ENCODE measurements at regions not wholly inside any gene's neighbourhood (a gene's known extent, or its start where the extent isn't known, plus 50 kb on each side); places are given as distances from the start of the nearest gene placed in this dataset.
A peak's percentile ranks its signal among the peaks of the same experiment; 100 is the strongest.

GRCh38 chr1:167158111-167158812 is 62.4 kb upstream of the POU2F1 start:
- no peak for TF ChIP-seq POLR2A (IDR thresholded peaks at IDR 0.05)
- TF ChIP-seq, protein P1, sequence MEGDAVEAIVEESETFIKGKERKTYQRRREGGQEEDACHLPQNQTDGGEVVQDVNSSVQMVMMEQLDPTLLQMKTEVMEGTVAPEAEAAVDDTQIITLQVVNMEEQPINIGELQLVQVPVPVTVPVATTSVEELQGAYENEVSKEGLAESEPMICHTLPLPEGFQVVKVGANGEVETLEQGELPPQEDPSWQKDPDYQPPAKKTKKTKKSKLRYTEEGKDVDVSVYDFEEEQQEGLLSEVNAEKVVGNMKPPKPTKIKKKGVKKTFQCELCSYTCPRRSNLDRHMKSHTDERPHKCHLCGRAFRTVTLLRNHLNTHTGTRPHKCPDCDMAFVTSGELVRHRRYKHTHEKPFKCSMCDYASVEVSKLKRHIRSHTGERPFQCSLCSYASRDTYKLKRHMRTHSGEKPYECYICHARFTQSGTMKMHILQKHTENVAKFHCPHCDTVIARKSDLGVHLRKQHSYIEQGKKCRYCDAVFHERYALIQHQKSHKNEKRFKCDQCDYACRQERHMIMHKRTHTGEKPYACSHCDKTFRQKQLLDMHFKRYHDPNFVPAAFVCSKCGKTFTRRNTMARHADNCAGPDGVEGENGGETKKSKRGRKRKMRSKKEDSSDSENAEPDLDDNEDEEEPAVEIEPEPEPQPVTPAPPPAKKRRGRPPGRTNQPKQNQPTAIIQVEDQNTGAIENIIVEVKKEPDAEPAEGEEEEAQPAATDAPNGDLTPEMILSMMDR (IDR thresholded peaks at IDR 0.05 in 4 of 5, conservative IDR thresholded peaks at IDR 0.05 in 1 of 5) = no peak
- ATAC-seq = no peak
- Histone ChIP-seq H3K27ac (peak overlapping the region in 1 of 4 donors; percentile 63), H3K4me1 (peaks cover 0 to 27% of the 10 kb centered on the region in 2 donors), H3K27me3 (no peaks in the 10 kb centered on the region), H3K36me3 (no peaks in the 10 kb centered on the region), H3K9me3 (no peaks in the 10 kb centered on the region), H3K4me3 (no peak overlapping the region)
- intact Hi-C loops (cut with DNase I; ENCODE audit: low total_unique reads) = no loop called here
- DNase-seq = no peak
- in situ Hi-C loops (cut with MboI; ENCODE audit: low sequenced_read_pairs in 4 of 4) = no loop called here

- Histone ChIP-seq H3K9me3 (no peaks in the 10 kb centered on the region), H3K36me3 (no peaks in the 10 kb centered on the region), H3K27me3 (no peaks in the 10 kb centered on the region), H3K4me3 (no peak overlapping the region), H3K4me1 (peaks cover 0 to 30% of the 10 kb centered on the region in 2 donors), H3K27ac (peak overlapping the region in 1 of 4 donors; percentile 63)
- ATAC-seq = no peak
- in situ Hi-C loops (cut with MboI; ENCODE audit: low sequenced_read_pairs in 4 of 4) (no loop called here), intact Hi-C loops (cut with DNase I; ENCODE audit: low total_unique reads) (no loop called here)
- no peak for TF ChIP-seq POLR2A (IDR thresholded peaks at IDR 0.05)
- TF ChIP-seq, protein P1 (IDR thresholded peaks at IDR 0.05 in 4 of 5, conservative IDR thresholded peaks at IDR 0.05 in 1 of 5) = no peak
- DNase-seq = no peak
Observed at GRCh38 chr1:167158813-167159275, 61.8 kb upstream of the POU2F1 start.

- intact Hi-C loops (cut with DNase I; ENCODE audit: low total_unique reads) = no loop called here
Observed at GRCh38 chr1:167159782-167160181, 60.9 kb upstream of the POU2F1 start.

GRCh38 chr1:167161242-167161641 is 59.4 kb upstream of the POU2F1 start:
- intact Hi-C loops (cut with DNase I; ENCODE audit: low total_unique reads) (no loop called here), in situ Hi-C loops (cut with MboI; ENCODE audit: low sequenced_read_pairs in 4 of 4) (no loop called here)
- Histone ChIP-seq H3K36me3 (no peaks in the 10 kb centered on the region), H3K27me3 (no peaks in the 10 kb centered on the region), H3K4me1 (peaks cover 0 to 30% of the 10 kb centered on the region in 2 donors), H3K9me3 (no peaks in the 10 kb centered on the region), H3K27ac (no peak overlapping the region), H3K4me3 (no peak overlapping the region)
- DNase-seq (no peak), ATAC-seq (no peak)
- TF ChIP-seq, protein P1 (IDR thresholded peaks at IDR 0.05 in 4 of 5, conservative IDR thresholded peaks at IDR 0.05 in 1 of 5) = no peak
- no peak for TF ChIP-seq POLR2A (IDR thresholded peaks at IDR 0.05)

More at GRCh38 chr1:167159782-167160181, 60.9 kb upstream of the POU2F1 start:
- Histone ChIP-seq H3K4me1 (peaks cover 0 to 30% of the 10 kb centered on the region in 2 donors), H3K4me3 (no peak overlapping the region), H3K36me3 (no peaks in the 10 kb centered on the region), H3K27ac (no peak overlapping the region), H3K27me3 (no peaks in the 10 kb centered on the region), H3K9me3 (no peaks in the 10 kb centered on the region)
- in situ Hi-C loops (cut with MboI; ENCODE audit: low sequenced_read_pairs in 4 of 4) = no loop called here
- ATAC-seq = no peak
- no peak for TF ChIP-seq POLR2A (IDR thresholded peaks at IDR 0.05)
- TF ChIP-seq, protein P1 (IDR thresholded peaks at IDR 0.05 in 4 of 5, conservative IDR thresholded peaks at IDR 0.05 in 1 of 5) = no peak
- DNase-seq = no peak

Measured in gastrocnemius medialis (tissue), 4 donors.